GM21723 (cell line): ENCODE measurements at regions not wholly inside any gene's neighbourhood (a gene's known extent, or its start where the extent isn't known, plus 50 kb on each side); places are given as distances from the start of the nearest gene placed in this dataset.

Experiments used
- ATAC-seq: cut with Tn5 transposase; IDR thresholded peaks from one replicate; pipeline ENCODE4 v1.9.1; 2021; ENCODE audit warnings: mild to moderate bottlenecking, moderate library complexity; ENCODE audit not compliant: unreplicated experiment

GRCh38 chr4:31051565-31051964 is 331.4 kb downstream of the PCDH7 start:
- no peak for ATAC-seq

- no peak for ATAC-seq
These were observed 332.4 kb downstream of the PCDH7 start for GRCh38 chr4:31052519-31052918.

GRCh38 chr4:31053451-31053850 is 333.3 kb downstream of the PCDH7 start:
- ATAC-seq, result no peak

GRCh38 chr4:31054295-31054694 is 334.1 kb downstream of the PCDH7 start:
- no peak for ATAC-seq

GRCh38 chr4:31058656-31059055 is 338.5 kb downstream of the PCDH7 start:
- no peak for ATAC-seq

- ATAC-seq, result no peak
These were observed 339.8 kb downstream of the PCDH7 start for GRCh38 chr4:31059753-31060522.

GRCh38 chr4:31065086-31065485 is 344.9 kb downstream of the PCDH7 start:
- ATAC-seq, result no peak

GRCh38 chr4:31068257-31069075 is 348.3 kb downstream of the PCDH7 start:
- ATAC-seq, result no peak

GRCh38 chr4:31069151-31069550 is 349.0 kb downstream of the PCDH7 start:
- ATAC-seq, result no peak

GRCh38 chr4:31071508-31072486 is 351.6 kb downstream of the PCDH7 start:
- ATAC-seq, result no peak

- ATAC-seq, result no peak
These were observed 355.8 kb downstream of the PCDH7 start for GRCh38 chr4:31075969-31076368.

- no peak for ATAC-seq
These were observed 358.5 kb downstream of the PCDH7 start for GRCh38 chr4:31078661-31079060.

GRCh38 chr4:31080887-31081286 is 360.7 kb downstream of the PCDH7 start:
- ATAC-seq, result no peak

- ATAC-seq, result no peak
These were observed 361.2 kb downstream of the PCDH7 start for GRCh38 chr4:31081366-31081765.

GRCh38 chr4:31083456-31083855 is 363.3 kb downstream of the PCDH7 start:
- no peak for ATAC-seq

GRCh38 chr4:31084806-31085416 is 364.7 kb downstream of the PCDH7 start:
- no peak for ATAC-seq

- ATAC-seq, result no peak
These were observed 365.5 kb downstream of the PCDH7 start for GRCh38 chr4:31085689-31086088.

GRCh38 chr4:31086756-31087330 is 366.7 kb downstream of the PCDH7 start:
- ATAC-seq, result no peak

- ATAC-seq, result no peak
These were observed 368.5 kb downstream of the PCDH7 start for GRCh38 chr4:31088600-31089230.

GRCh38 chr4:31089815-31090214 is 369.6 kb downstream of the PCDH7 start:
- no peak for ATAC-seq
